Loucy (cell line): ENCODE measurements at regions not wholly inside any gene's neighbourhood (a gene's known extent, or its start where the extent isn't known, plus 50 kb on each side); places are given as distances from the start of the nearest gene placed in this dataset.

Experiments
- CTCF ChIP-seq: fragments of 200-600 bp; sonication (generic); conservative IDR thresholded peaks from 2 replicates; pipeline ENCODE4 v1.5.1; 2014; ENCODE audit warnings: mild to moderate bottlenecking, antibody characterized with exemption, low read length
- EZH2phosphoT487 ChIP-seq: fragments of 200-600 bp; IDR thresholded peaks from 2 replicates; pipeline ENCODE4 v1.6.1; 2018; ENCODE audit warnings: antibody characterized with exemption, mild to moderate bottlenecking, moderate library complexity, borderline replicate concordance

GRCh38 chr5:127216143-127216542 lies 74.5 kb upstream of the MEGF10 start:
- TF ChIP-seq CTCF (no peak), EZH2phosphoT487 (no peak)
